NCI-H345 treated with DMSO at 0.1 percent for 48 hours (cell line): ENCODE measurements at regions not wholly inside any gene's neighbourhood (a gene's known extent, or its start where the extent isn't known, plus 50 kb on each side); places are given as distances from the start of the nearest gene placed in this dataset.
"Not testable (repeated sequence)": the region's sequence is repeated elsewhere in the genome, so short reads cannot be mapped to it uniquely, and the experiment has no call there.

Experiments
- DNase-seq: peaks from one replicate; lab custom pipeline; 2025; ENCODE audit not compliant: unreplicated experiment; lab: John Stamatoyannopoulos, UW

- no peak for DNase-seq
Observed at GRCh38 chr4:57199267-57199666, 89.1 kb upstream of the IGFBP7 start.

GRCh38 chr4:57195622-57196021, 85.4 kb upstream of the IGFBP7 start:
- DNase-seq = no peak

GRCh38 chr4:57194068-57194611, 84.0 kb upstream of the IGFBP7 start:
- no peak for DNase-seq

GRCh38 chr4:57193209-57193810, 83.1 kb upstream of the IGFBP7 start:
- DNase-seq = no peak

GRCh38 chr4:57191523-57192034, 81.4 kb upstream of the IGFBP7 start:
- no peak for DNase-seq

- DNase-seq = no peak
Observed at GRCh38 chr4:57190601-57191481, 80.7 kb upstream of the IGFBP7 start.

GRCh38 chr4:57187246-57187645, 77.1 kb upstream of the IGFBP7 start:
- DNase-seq = no peak

- DNase-seq = no peak
Observed at GRCh38 chr4:57184378-57185029, 74.3 kb upstream of the IGFBP7 start.

GRCh38 chr4:57182132-57182874, 72.1 kb upstream of the IGFBP7 start:
- DNase-seq = no peak

GRCh38 chr4:57173136-57173535, 63.0 kb upstream of the IGFBP7 start:
- DNase-seq = not testable (repeated sequence)

- no peak for DNase-seq
Observed at GRCh38 chr4:57172065-57172464, 61.9 kb upstream of the IGFBP7 start.

GRCh38 chr4:57168982-57169381, 58.8 kb upstream of the IGFBP7 start:
- no peak for DNase-seq

GRCh38 chr4:57163530-57164459, 53.6 kb upstream of the IGFBP7 start:
- peak; percentile 59 for DNase-seq

- no peak for DNase-seq
Observed at GRCh38 chr4:57162499-57163019, 52.4 kb upstream of the IGFBP7 start.
